ENCODE measurements at regions not wholly inside any gene's neighbourhood (a gene's known extent, or its start where the extent isn't known, plus 50 kb on each side); places are given as distances from the start of the nearest gene placed in this dataset.

DNA sequence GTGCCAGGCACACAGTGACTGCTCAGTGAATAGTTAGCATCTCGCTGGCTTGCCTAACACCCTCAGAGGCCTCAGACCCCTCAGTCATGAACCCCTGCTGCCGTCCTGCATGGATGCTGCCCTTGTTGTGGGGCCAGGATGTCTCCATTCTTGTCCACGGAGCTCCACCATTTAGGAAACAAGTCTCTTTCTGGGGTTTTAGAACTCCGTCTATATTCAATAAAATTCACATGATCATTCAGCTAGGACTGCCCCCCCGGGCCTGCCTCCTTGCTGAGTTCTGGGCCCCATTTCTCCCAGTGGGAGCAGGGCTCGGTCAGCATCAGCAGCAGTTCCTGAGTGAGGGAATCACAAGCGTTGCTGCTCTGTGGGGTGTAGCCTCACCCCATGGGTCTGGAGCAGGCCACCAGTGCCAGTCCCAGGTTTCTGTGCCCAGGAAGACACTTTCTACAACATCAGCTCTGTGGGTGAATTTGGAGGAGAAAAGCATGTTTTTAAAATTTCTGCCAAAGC is 134.1 kb downstream of the RHOU start:
- DNase-seq (ENCODE audit: insufficient read length, low spot score, missing footprints) = no peak
- Histone ChIP-seq H3K4me1 (ENCODE audit: insufficient read depth, low read length) (no peaks in the 10 kb centered on the region), H3K9me3 (ENCODE audit: low read depth, low read length) (no peaks in the 10 kb centered on the region), H3K27me3 (ENCODE audit: insufficient read depth, low read length) (peaks cover 3% of the 10 kb centered on the region), H4K20me1 (ENCODE audit: insufficient read depth, low read length) (no peaks in the 10 kb centered on the region), H2AFZ (ENCODE audit: low read length) (no peak overlapping the region), H3K4me2 (ENCODE audit: insufficient read depth, low read length) (no peak overlapping the region), H3K27ac (ENCODE audit: low read depth, low read length) (no peak overlapping the region), H3K36me3 (ENCODE audit: insufficient read depth, low read length) (no peaks in the 10 kb centered on the region), H3K79me2 (ENCODE audit: insufficient read depth, low read length) (no peaks in the 10 kb centered on the region), H3K4me3 (ENCODE audit: insufficient read depth, low read length) (no peak overlapping the region)
- TF ChIP-seq, protein P1, sequence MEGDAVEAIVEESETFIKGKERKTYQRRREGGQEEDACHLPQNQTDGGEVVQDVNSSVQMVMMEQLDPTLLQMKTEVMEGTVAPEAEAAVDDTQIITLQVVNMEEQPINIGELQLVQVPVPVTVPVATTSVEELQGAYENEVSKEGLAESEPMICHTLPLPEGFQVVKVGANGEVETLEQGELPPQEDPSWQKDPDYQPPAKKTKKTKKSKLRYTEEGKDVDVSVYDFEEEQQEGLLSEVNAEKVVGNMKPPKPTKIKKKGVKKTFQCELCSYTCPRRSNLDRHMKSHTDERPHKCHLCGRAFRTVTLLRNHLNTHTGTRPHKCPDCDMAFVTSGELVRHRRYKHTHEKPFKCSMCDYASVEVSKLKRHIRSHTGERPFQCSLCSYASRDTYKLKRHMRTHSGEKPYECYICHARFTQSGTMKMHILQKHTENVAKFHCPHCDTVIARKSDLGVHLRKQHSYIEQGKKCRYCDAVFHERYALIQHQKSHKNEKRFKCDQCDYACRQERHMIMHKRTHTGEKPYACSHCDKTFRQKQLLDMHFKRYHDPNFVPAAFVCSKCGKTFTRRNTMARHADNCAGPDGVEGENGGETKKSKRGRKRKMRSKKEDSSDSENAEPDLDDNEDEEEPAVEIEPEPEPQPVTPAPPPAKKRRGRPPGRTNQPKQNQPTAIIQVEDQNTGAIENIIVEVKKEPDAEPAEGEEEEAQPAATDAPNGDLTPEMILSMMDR (IDR thresholded peaks at IDR 0.05; ENCODE audit: extremely low read depth, low read depth, low read length) = no peak

DNA sequence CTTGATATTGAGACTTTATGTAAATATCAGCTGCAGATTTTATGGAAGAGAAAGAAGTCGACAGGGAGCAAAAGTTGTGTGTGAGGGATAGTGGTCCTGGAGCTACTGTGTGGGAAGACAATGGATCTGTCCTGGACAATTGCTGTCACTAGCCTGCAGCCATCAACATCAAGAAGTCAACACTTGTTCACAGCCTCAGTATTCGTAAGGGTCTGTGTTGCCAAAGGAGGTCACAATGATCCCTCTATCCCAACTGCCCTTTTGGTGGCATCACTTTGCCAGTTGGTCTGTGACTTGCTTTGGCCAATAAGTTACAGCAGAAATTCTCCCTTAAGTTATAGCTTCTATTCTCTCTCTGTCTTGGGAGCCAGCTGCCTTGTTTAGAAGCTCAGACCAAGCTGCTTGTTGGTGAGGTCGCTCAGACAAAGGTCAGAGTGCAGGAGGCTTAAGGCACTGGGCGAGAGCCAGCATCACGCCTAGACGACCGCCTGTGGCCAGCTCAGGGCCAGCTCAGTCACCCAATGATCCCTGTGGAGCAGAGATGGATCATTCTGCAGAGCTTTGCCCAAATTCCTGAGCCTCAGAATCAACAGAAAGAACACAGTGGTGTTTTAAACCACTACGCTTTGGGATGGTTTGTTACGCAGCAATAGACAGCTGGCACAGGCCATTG is 134.9 kb downstream of the RHOU start:
- H4K20me1 ChIP-seq (ENCODE audit: insufficient read depth, low read length) = no peaks in the 10 kb centered on the region
- no peak for DNase-seq (ENCODE audit: insufficient read length, low spot score, missing footprints)
- H3K27ac ChIP-seq (ENCODE audit: low read depth, low read length) = no peak overlapping the region
- peaks cover 3% of the 10 kb centered on the region for H3K27me3 ChIP-seq (ENCODE audit: insufficient read depth, low read length)
- no peak overlapping the region for H2AFZ ChIP-seq (ENCODE audit: low read length)
- H3K9me3 ChIP-seq (ENCODE audit: low read depth, low read length) = no peaks in the 10 kb centered on the region
- H3K79me2 ChIP-seq (ENCODE audit: insufficient read depth, low read length) = no peaks in the 10 kb centered on the region
- H3K4me1 ChIP-seq (ENCODE audit: insufficient read depth, low read length) = no peaks in the 10 kb centered on the region
- H3K4me2 ChIP-seq (ENCODE audit: insufficient read depth, low read length) = no peak overlapping the region
- no peaks in the 10 kb centered on the region for H3K36me3 ChIP-seq (ENCODE audit: insufficient read depth, low read length)
- TF ChIP-seq, protein P1 (IDR thresholded peaks at IDR 0.05; ENCODE audit: extremely low read depth, low read depth, low read length) = no peak
- H3K4me3 ChIP-seq (ENCODE audit: insufficient read depth, low read length) = no peak overlapping the region

DNA sequence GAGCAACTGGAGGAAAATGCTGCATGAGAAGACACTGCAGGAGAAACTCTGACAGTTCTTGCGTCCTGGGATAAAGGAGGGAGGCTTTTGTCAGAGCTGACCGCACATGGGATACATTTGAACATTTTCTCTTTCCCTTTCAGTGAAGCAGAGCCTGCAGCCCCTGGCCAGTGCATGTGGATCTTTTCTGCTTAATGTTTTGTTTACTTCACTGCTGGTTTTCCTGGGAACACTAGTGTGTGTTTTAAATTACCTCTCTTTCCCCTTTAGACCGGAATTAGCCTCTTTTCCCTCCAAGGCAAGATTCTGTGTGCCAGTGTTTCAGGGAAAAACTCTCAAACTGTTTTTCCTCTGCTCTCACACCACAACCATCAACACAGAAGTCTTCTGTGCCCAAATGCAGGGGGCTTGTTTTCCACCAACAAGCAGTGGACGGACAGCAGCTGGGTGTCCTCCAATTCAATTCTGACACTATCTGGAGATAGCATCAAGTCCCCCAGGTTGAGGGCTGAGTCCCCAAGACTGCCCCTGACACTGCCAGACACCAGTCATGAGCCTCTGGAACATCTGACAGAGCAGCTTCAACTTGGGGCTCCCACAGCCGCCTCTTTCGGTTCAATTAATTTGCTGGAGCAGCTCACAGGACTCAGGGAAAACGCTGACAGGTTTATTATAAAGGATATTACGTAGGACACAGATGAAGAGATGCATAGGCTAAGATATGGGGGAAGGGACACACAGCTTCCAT is 136.2 kb downstream of the RHOU start:
- H3K36me3 ChIP-seq (ENCODE audit: insufficient read depth, low read length) = no peaks in the 10 kb centered on the region
- H3K27me3 ChIP-seq (ENCODE audit: insufficient read depth, low read length) = peaks cover 3% of the 10 kb centered on the region
- H4K20me1 ChIP-seq (ENCODE audit: insufficient read depth, low read length) = no peaks in the 10 kb centered on the region
- no peaks in the 10 kb centered on the region for H3K4me1 ChIP-seq (ENCODE audit: insufficient read depth, low read length)
- no peak overlapping the region for H3K4me2 ChIP-seq (ENCODE audit: insufficient read depth, low read length)
- DNase-seq (ENCODE audit: insufficient read length, low spot score, missing footprints) = no peak
- H3K4me3 ChIP-seq (ENCODE audit: insufficient read depth, low read length) = no peak overlapping the region
- no peaks in the 10 kb centered on the region for H3K79me2 ChIP-seq (ENCODE audit: insufficient read depth, low read length)
- H2AFZ ChIP-seq (ENCODE audit: low read length) = no peak overlapping the region
- TF ChIP-seq, protein P1 (IDR thresholded peaks at IDR 0.05; ENCODE audit: extremely low read depth, low read depth, low read length) = no peak
- H3K9me3 ChIP-seq (ENCODE audit: low read depth, low read length) = no peaks in the 10 kb centered on the region
- no peak overlapping the region for H3K27ac ChIP-seq (ENCODE audit: low read depth, low read length)

DNA sequence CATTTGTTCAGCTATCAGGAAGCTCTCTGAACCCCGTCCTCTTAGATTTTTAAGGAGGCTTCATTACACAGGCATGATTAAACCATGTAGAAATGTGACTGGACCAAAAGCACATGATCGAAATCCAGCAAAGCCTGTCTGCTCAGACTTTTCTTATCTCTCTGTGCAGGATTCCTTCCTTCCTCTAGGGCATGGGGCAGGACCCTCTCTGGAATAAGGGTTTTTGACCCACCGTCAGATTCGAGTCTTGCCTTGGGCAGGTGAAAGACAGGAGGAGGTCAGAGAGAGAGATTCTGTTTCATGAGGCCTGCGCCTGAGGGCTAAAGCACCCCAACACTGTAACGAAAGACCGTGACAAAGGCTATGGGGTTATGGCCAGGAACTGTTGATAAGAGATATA is 136.8 kb downstream of the RHOU start:
- Histone ChIP-seq H3K79me2 (ENCODE audit: insufficient read depth, low read length) (no peaks in the 10 kb centered on the region), H4K20me1 (ENCODE audit: insufficient read depth, low read length) (no peaks in the 10 kb centered on the region), H3K4me2 (ENCODE audit: insufficient read depth, low read length) (no peak overlapping the region), H2AFZ (ENCODE audit: low read length) (no peak overlapping the region), H3K4me1 (ENCODE audit: insufficient read depth, low read length) (no peaks in the 10 kb centered on the region), H3K9me3 (ENCODE audit: low read depth, low read length) (no peaks in the 10 kb centered on the region), H3K36me3 (ENCODE audit: insufficient read depth, low read length) (no peaks in the 10 kb centered on the region), H3K27me3 (ENCODE audit: insufficient read depth, low read length) (peaks cover 3% of the 10 kb centered on the region), H3K4me3 (ENCODE audit: insufficient read depth, low read length) (no peak overlapping the region), H3K27ac (ENCODE audit: low read depth, low read length) (no peak overlapping the region)
- TF ChIP-seq, protein P1 (IDR thresholded peaks at IDR 0.05; ENCODE audit: extremely low read depth, low read depth, low read length) = no peak
- no peak for DNase-seq (ENCODE audit: insufficient read length, low spot score, missing footprints)
